Heart right ventricle (tissue), 16 donors: ENCODE measurements at regions not wholly inside any gene's neighbourhood (a gene's known extent, or its start where the extent isn't known, plus 50 kb on each side); places are given as distances from the start of the nearest gene placed in this dataset.
A peak's percentile ranks its signal among the peaks of the same experiment; 100 is the strongest.

Source experiments
- ATAC-seq, 8 donors: fragments of 200-7000 bp; cut with Tn5 transposase; one replicate each; pipeline ENCODE4 v1.9.1; 2020; ENCODE audit warnings: mild to moderate bottlenecking in 8 of 8, moderate library complexity in 8 of 8, moderate number of reproducible peaks in 1 of 8
- DNase-seq, 2 donors: peaks; one replicate each; pipeline ENCODE4 v3.0.0-alpha.2; 2020
- H3K27ac ChIP-seq, 10 donors: fragments of 200-600 bp; sonication (generic) in 2 of 10; one replicate each; pipeline versions ENCODE4 v1.5.0 to v1.8.0; 2020 to 2022; ENCODE audit warnings: mild to moderate bottlenecking in 3 of 10
- H3K27me3 ChIP-seq, 7 donors: fragments of 200-600 bp; one replicate each; pipeline ENCODE4 v1.8.0; 2021 to 2022; ENCODE audit warnings: mild to moderate bottlenecking in 2 of 7
- H3K36me3 ChIP-seq, 9 donors: fragments of 200-600 bp; sonication (generic) in 1 of 9; one replicate each; pipeline versions ENCODE4 v1.5.0 to v1.8.0; 2020 to 2022; ENCODE audit warnings: mild to moderate bottlenecking in 2 of 9
- H3K4me1 ChIP-seq, 9 donors: fragments of 200-600 bp; sonication (generic) in 1 of 9; one replicate each; pipeline versions ENCODE4 v1.5.0 to v1.8.0; 2020 to 2022; ENCODE audit warnings: mild to moderate bottlenecking in 4 of 9
- H3K4me3 ChIP-seq, 10 donors: fragments of 200-600 bp; sonication (generic) in 2 of 10; one replicate each; pipeline versions ENCODE4 v1.5.0 to v1.8.0; 2020 to 2022; ENCODE audit warnings: mild to moderate bottlenecking in 7 of 10, moderate library complexity in 2 of 10
- H3K9me3 ChIP-seq, 11 donors: fragments of 200-600 bp in 10 of 11; sonication (generic) in 2 of 11; one replicate each; pipeline versions ENCODE4 v1.5.0 to v1.8.0; 2013 to 2022; ENCODE audit warnings: mild to moderate bottlenecking in 2 of 11, control low read depth in 1 of 11, moderate library complexity in 1 of 11
- CTCF ChIP-seq, 9 donors: fragments of 200-600 bp; sonication (generic) in 2 of 9; IDR thresholded peaks; one replicate each; pipeline versions ENCODE4 v1.5.0 to v1.8.0; 2021 to 2022; ENCODE audit warnings: antibody characterized with exemption in 9 of 9, mild to moderate bottlenecking in 5 of 9, moderate library complexity in 1 of 9
- WGBS, 2 donors: extraction: QIAGEN DNeasy Blood & Tissue Kit; methylation state at CpG; one replicate each; pipeline ENCODE4 v1.1.7; 2013; ENCODE audit warnings: inconsistent platforms in 1 of 2; 5-methylcytosine and 5-hydroxymethylcytosine counted together
- intact Hi-C, 10 donors: fragments of 100-400 bp; cut with DNase I; formaldehyde crosslinking; loops; one replicate each; pipeline versions ENCODE4 v1.11.1 to v1.14.2; 2022
- donor health status: Arrhythmogenic right ventricular cardiomyopathy.
- donor health status: ischemic (EF 13 %, LVEDD 7.1; RV severe dilation, severe dysfunction).
- donor health status: healthy with polysubstance abuse.
- donor health status: DM: no; HTN: yes; CAD: no.
- donor health status: DM: no; HTN: no; CAD: no.
- donor health status: ischemic (EF 25% LVEDD 6.9; RV normal size, moderate dysfunction).
- donor health status: ischemic (EF 25% LVEDD 5.7; RV mildly dilated, moderate dysfunction).
- donor health status: healthy.
- donor health status: DM: yes; HTN: yes; CAD: no.
- donor health status: Ischemic cardiomyopathy.
- donor health status: ischemic (EF 35%, LVEDD 5.7; RV mildly dilated, moderate dysfunction).
- donor health status: nonischemic (EF 11% LVEDD 7.7; RV severe dilation, severe dysfunction).
- donor health status: DM: yes; HTN: yes; CAD: no.
- donor health status: PGD.
- donor health status: ischemic (EF 29% LVEDD 5.4; RV normal size, mild dysfunction).
- donor health status: nonischemic (EF 23%, LVEDD 6.1; RV moderate dilation, normal function).

GRCh38 chr1:19010503-19010902, 54.0 kb upstream of the IFFO2 start:
- intact Hi-C loops: loop anchor here in 2 of 10 donors (5.0 to 10.0 kb wide), 2 partner anchors 82 to 84 kb away; no protein-coding TSS in a partner anchor
- H3K27ac ChIP-seq: peak overlapping the region in 1 of 10 donors; percentile 42

GRCh38 chr1:19009882-19010321, 53.4 kb upstream of the IFFO2 start:
- no peak for TF ChIP-seq CTCF (IDR thresholded peaks at IDR 0.05)
- no peaks in the 10 kb centered on the region for H3K36me3 ChIP-seq
- no peak for ATAC-seq

More at GRCh38 chr1:19010503-19010902, 54.0 kb upstream of the IFFO2 start:
- WGBS, 2 donors: 90 to 91% methylated on average over 4 of the region's 4 CpGs
- H3K9me3 ChIP-seq: no peaks in the 10 kb centered on the region
- H3K36me3 ChIP-seq: no peaks in the 10 kb centered on the region
- no peak for ATAC-seq
- no peak overlapping the region for H3K4me3 ChIP-seq
- peaks cover 0 to 23% (median 6%) of the 10 kb centered on the region in 9 donors for H3K4me1 ChIP-seq
- DNase-seq: no peak
- H3K27me3 ChIP-seq: peaks cover 0 to 21% (median 7%) of the 10 kb centered on the region in 7 donors
- TF ChIP-seq CTCF (IDR thresholded peaks at IDR 0.05): no peak

GRCh38 chr1:19009126-19009881, 52.8 kb upstream of the IFFO2 start:
- DNase-seq (no peak), ATAC-seq (no peak)
- 71 to 79% methylated on average over 17 of the region's 17 CpGs for WGBS, 2 donors
- Histone ChIP-seq H3K27me3 (peaks cover 0 to 29% (median 16%) of the 10 kb centered on the region in 7 donors), H3K4me1 (peaks cover 0 to 23% (median 6%) of the 10 kb centered on the region in 9 donors), H3K36me3 (no peaks in the 10 kb centered on the region), H3K4me3 (no peak overlapping the region), H3K9me3 (no peaks in the 10 kb centered on the region), H3K27ac (no peak overlapping the region)
- intact Hi-C loops: no loop called here
- TF ChIP-seq CTCF (IDR thresholded peaks at IDR 0.05): no peak

More at GRCh38 chr1:19009882-19010321, 53.4 kb upstream of the IFFO2 start:
- intact Hi-C loops: loop anchor here in 2 of 10 donors (5.0 to 10.0 kb wide), 2 partner anchors 82 to 85 kb away; no protein-coding TSS in a partner anchor
- WGBS, 2 donors: 68 to 79% methylated on average over 8 of the region's 8 CpGs
- DNase-seq: no peak
- Histone ChIP-seq H3K27ac (no peak overlapping the region), H3K27me3 (peaks cover 0 to 24% (median 13%) of the 10 kb centered on the region in 7 donors), H3K4me3 (no peak overlapping the region), H3K9me3 (no peaks in the 10 kb centered on the region), H3K4me1 (peaks cover 0 to 23% (median 6%) of the 10 kb centered on the region in 9 donors)

- H3K27me3 ChIP-seq: peaks cover 0 to 39% (median 16%) of the 10 kb centered on the region in 7 donors
- intact Hi-C loops: no loop called here
- no peak overlapping the region for H3K4me3 ChIP-seq
These were observed 51.3 kb upstream of the IFFO2 start for GRCh38 chr1:19007491-19008441.

More at GRCh38 chr1:19007491-19008441, 51.3 kb upstream of the IFFO2 start:
- no peak for TF ChIP-seq CTCF (IDR thresholded peaks at IDR 0.05)
- Histone ChIP-seq H3K27ac (no peak overlapping the region), H3K4me1 (peaks cover 0 to 23% (median 6%) of the 10 kb centered on the region in 9 donors), H3K36me3 (no peaks in the 10 kb centered on the region), H3K9me3 (no peaks in the 10 kb centered on the region)
- 83 to 86% methylated on average over 11 of the region's 11 CpGs for WGBS, 2 donors
- DNase-seq: no peak
- ATAC-seq: no peak
